ENCODE measurements at regions not wholly inside any gene's neighbourhood (a gene's known extent, or its start where the extent isn't known, plus 50 kb on each side); places are given as distances from the start of the nearest gene placed in this dataset.

DNA sequence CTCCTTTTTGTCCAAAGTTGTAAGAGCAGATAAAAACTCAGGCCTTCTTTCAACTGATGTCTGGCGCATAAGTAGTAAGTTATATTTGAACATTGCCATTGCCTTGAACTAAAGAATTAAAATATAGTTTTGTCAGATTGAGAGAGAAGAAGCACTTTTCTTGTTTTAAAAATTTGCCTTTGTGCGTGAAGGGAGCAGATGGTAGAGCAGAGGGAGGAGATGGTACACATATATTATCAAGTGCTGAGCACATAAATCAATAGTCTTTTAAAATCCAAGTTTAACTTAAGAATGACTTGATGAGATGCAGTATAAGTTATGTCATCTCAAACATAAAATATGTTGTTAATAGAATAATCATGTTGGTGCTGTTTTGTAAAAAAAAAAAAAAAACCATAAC, 504.6 kb upstream of the KLHL1 start:
- Histone ChIP-seq H4K20me1 (ENCODE audit: insufficient read depth) (no peaks in the 10 kb centered on the region), H3K9ac (no peak overlapping the region), H3K4me1 (ENCODE audit: control insufficient read depth in 1 of 2, insufficient read depth in 2 of 2, low read depth in 1 of 2, low read length in 1 of 2) (no peaks in the 10 kb centered on the region; a peak in 1 of 4 replicates), H3K4me3 (ENCODE audit: low read depth in 2 of 2, low read length in 1 of 2) (no peak overlapping the region), H3K79me2 (ENCODE audit: insufficient read depth) (no peaks in the 10 kb centered on the region), H3K27ac (ENCODE audit: low read depth in 2 of 2, low read length in 1 of 2) (no peak overlapping the region), H3K27me3 (ENCODE audit: insufficient read depth) (no peaks in the 10 kb centered on the region), H2AFZ (ENCODE audit: low read depth) (no peak overlapping the region), H3K9me3 (no peaks in the 10 kb centered on the region), H3K9me2 (no peaks in the 10 kb centered on the region), H3K4me2 (no peak overlapping the region), H3K36me3 (replicated peaks in 1 of 2; ENCODE audit: control insufficient read depth in 1 of 2, insufficient read depth in 2 of 2, low read length in 1 of 2) (no peaks in the 10 kb centered on the region), H3F3A (replicated peaks; ENCODE audit: insufficient read depth) (no peaks in the 10 kb centered on the region)
- 90% methylated on average over 2 of the region's 2 CpGs for WGBS (ENCODE audit: low lambda C conversion rate)
- DNase-seq = no peak
- CTCF ChIA-PET = interaction anchor here (1.0 to 1.5 kb wide), 5 partner anchors 10 to 1265 kb away, joined by 3 to 5 read pairs (median 3); no protein-coding TSS in a partner anchor
- TF ChIP-seq SIN3A (IDR thresholded peaks at IDR 0.05; ENCODE audit: borderline replicate concordance, low read depth, low read length) = no peak
- no peak for TF ChIP-seq TAF1 (IDR thresholded peaks at IDR 0.05; ENCODE audit: borderline replicate concordance, low read depth, low read length)
- TF ChIP-seq TCF12 (IDR thresholded peaks at IDR 0.05) = no peak
- TF ChIP-seq, protein P1, sequence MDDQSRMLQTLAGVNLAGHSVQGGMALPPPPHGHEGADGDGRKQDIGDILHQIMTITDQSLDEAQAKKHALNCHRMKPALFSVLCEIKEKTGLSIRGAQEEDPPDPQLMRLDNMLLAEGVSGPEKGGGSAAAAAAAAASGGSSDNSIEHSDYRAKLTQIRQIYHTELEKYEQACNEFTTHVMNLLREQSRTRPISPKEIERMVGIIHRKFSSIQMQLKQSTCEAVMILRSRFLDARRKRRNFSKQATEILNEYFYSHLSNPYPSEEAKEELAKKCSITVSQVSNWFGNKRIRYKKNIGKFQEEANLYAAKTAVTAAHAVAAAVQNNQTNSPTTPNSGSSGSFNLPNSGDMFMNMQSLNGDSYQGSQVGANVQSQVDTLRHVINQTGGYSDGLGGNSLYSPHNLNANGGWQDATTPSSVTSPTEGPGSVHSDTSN (IDR thresholded peaks at IDR 0.05) = no peak
- TF ChIP-seq, protein P2, sequence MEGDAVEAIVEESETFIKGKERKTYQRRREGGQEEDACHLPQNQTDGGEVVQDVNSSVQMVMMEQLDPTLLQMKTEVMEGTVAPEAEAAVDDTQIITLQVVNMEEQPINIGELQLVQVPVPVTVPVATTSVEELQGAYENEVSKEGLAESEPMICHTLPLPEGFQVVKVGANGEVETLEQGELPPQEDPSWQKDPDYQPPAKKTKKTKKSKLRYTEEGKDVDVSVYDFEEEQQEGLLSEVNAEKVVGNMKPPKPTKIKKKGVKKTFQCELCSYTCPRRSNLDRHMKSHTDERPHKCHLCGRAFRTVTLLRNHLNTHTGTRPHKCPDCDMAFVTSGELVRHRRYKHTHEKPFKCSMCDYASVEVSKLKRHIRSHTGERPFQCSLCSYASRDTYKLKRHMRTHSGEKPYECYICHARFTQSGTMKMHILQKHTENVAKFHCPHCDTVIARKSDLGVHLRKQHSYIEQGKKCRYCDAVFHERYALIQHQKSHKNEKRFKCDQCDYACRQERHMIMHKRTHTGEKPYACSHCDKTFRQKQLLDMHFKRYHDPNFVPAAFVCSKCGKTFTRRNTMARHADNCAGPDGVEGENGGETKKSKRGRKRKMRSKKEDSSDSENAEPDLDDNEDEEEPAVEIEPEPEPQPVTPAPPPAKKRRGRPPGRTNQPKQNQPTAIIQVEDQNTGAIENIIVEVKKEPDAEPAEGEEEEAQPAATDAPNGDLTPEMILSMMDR (IDR thresholded peaks at IDR 0.05) = no peak
- TF ChIP-seq, protein P3, sequence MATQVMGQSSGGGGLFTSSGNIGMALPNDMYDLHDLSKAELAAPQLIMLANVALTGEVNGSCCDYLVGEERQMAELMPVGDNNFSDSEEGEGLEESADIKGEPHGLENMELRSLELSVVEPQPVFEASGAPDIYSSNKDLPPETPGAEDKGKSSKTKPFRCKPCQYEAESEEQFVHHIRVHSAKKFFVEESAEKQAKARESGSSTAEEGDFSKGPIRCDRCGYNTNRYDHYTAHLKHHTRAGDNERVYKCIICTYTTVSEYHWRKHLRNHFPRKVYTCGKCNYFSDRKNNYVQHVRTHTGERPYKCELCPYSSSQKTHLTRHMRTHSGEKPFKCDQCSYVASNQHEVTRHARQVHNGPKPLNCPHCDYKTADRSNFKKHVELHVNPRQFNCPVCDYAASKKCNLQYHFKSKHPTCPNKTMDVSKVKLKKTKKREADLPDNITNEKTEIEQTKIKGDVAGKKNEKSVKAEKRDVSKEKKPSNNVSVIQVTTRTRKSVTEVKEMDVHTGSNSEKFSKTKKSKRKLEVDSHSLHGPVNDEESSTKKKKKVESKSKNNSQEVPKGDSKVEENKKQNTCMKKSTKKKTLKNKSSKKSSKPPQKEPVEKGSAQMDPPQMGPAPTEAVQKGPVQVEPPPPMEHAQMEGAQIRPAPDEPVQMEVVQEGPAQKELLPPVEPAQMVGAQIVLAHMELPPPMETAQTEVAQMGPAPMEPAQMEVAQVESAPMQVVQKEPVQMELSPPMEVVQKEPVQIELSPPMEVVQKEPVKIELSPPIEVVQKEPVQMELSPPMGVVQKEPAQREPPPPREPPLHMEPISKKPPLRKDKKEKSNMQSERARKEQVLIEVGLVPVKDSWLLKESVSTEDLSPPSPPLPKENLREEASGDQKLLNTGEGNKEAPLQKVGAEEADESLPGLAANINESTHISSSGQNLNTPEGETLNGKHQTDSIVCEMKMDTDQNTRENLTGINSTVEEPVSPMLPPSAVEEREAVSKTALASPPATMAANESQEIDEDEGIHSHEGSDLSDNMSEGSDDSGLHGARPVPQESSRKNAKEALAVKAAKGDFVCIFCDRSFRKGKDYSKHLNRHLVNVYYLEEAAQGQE (IDR thresholded peaks at IDR 0.05; ENCODE audit: low read depth, low read length) = no peak
- TF ChIP-seq MXI1 (IDR thresholded peaks at IDR 0.05; ENCODE audit: low read depth, low read length) = no peak
- TF ChIP-seq, protein P4, sequence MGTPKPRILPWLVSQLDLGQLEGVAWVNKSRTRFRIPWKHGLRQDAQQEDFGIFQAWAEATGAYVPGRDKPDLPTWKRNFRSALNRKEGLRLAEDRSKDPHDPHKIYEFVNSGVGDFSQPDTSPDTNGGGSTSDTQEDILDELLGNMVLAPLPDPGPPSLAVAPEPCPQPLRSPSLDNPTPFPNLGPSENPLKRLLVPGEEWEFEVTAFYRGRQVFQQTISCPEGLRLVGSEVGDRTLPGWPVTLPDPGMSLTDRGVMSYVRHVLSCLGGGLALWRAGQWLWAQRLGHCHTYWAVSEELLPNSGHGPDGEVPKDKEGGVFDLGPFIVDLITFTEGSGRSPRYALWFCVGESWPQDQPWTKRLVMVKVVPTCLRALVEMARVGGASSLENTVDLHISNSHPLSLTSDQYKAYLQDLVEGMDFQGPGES (IDR thresholded peaks at IDR 0.05; ENCODE audit: low read depth, low read length) = no peak
- TF ChIP-seq GABPA (IDR thresholded peaks at IDR 0.05; ENCODE audit: low read depth) = no peak
- TF ChIP-seq TEAD4 (IDR thresholded peaks at IDR 0.05; ENCODE audit: borderline replicate concordance, insufficient read depth) = no peak
- TF ChIP-seq SMC3 (IDR thresholded peaks at IDR 0.05; ENCODE audit: low read depth, low read length) = no peak
- no peak for TF ChIP-seq MEF2A (IDR thresholded peaks at IDR 0.05; ENCODE audit: borderline replicate concordance, low read depth)
- TF ChIP-seq FOXM1 (IDR thresholded peaks at IDR 0.05; ENCODE audit: low read depth) = no peak
- TF ChIP-seq NFIC (IDR thresholded peaks at IDR 0.05; ENCODE audit: borderline replicate concordance) = no peak
- TF ChIP-seq, protein P5, sequence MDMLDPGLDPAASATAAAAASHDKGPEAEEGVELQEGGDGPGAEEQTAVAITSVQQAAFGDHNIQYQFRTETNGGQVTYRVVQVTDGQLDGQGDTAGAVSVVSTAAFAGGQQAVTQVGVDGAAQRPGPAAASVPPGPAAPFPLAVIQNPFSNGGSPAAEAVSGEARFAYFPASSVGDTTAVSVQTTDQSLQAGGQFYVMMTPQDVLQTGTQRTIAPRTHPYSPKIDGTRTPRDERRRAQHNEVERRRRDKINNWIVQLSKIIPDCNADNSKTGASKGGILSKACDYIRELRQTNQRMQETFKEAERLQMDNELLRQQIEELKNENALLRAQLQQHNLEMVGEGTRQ (IDR thresholded peaks at IDR 0.05; ENCODE audit: borderline replicate concordance, low read depth, low read length) = no peak
- TF ChIP-seq, protein P6, sequence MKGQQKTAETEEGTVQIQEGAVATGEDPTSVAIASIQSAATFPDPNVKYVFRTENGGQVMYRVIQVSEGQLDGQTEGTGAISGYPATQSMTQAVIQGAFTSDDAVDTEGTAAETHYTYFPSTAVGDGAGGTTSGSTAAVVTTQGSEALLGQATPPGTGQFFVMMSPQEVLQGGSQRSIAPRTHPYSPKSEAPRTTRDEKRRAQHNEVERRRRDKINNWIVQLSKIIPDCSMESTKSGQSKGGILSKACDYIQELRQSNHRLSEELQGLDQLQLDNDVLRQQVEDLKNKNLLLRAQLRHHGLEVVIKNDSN (IDR thresholded peaks at IDR 0.05; ENCODE audit: borderline replicate concordance, low read depth) = no peak
- TF ChIP-seq POLR2AphosphoS5 (IDR thresholded peaks at IDR 0.05; ENCODE audit: low read depth, low read length) = no peak
- TF ChIP-seq CHD2 (IDR thresholded peaks at IDR 0.05; ENCODE audit: low read length, partially characterized antibody) = no peak
- no peak for TF ChIP-seq NRF1 (IDR thresholded peaks at IDR 0.05; ENCODE audit: low read depth, low read length)
- POLR2A ChIA-PET = no interaction called here
